ENCODE measurements at regions not wholly inside any gene's neighbourhood (a gene's known extent, or its start where the extent isn't known, plus 50 kb on each side); places are given as distances from the start of the nearest gene placed in this dataset.
"Not testable (repeated sequence)": the region's sequence is repeated elsewhere in the genome, so short reads cannot be mapped to it uniquely, and the experiment has no call there.

- DNase-seq = peak; percentile 74 to 89
These were observed 77.7 kb upstream of the SELENOP start for GRCh38 chr5:42889311-42889933.

- DNase-seq = no peak
These were observed 77.1 kb upstream of the SELENOP start for GRCh38 chr5:42888771-42889170.

DNA sequence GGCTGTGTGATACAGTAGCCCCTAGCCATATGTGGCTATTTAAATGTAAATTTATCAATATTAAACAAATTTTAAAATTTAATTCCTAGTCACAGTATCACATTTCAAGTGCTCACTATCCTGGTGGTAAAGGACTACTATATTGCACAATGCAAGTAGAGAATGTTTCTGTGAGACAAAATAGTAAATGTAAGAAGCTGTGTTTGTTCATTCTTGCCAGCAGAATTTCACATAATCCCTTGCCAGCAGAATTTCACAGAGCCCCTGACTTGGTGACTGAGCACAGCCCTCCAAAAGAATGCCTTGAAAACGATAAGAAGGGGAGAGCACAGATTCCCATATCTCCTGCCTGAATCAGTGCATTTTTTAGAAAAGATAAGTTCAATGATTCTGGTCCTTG, 75.9 kb upstream of the SELENOP start:
- DNase-seq = no peak

DNA sequence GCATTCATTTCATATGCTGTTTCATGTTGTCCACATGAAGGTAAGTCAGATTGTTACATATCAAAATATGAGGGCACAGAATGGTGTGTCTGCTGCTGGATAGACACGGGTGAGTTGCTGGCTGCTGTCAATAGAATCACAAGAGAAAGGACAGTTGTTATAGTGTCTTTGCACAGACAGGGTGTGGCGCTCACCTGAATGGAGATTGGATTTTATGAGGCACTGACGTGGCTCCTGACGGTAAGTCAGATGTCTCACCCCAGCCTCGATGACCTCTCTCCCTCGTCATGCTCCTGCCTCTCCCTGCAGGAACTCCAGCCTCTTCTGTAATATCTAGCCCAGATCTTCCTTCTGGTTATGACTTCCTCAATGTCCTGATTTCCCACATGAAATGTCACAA, 75.4 kb upstream of the SELENOP start:
- peak; percentile 32 to 54 for DNase-seq

GRCh38 chr5:42886635-42887034, 74.9 kb upstream of the SELENOP start:
- no peak for DNase-seq

- no peak for DNase-seq
These were observed 72.6 kb upstream of the SELENOP start for GRCh38 chr5:42884326-42884725.

- DNase-seq = no peak
These were observed 69.9 kb upstream of the SELENOP start for GRCh38 chr5:42881416-42882117.

GRCh38 chr5:42880496-42881150, 68.9 kb upstream of the SELENOP start:
- DNase-seq = no peak

GRCh38 chr5:42879291-42879690, 67.6 kb upstream of the SELENOP start:
- peak in 1 of 2 experiments; percentile 4 for DNase-seq

DNA sequence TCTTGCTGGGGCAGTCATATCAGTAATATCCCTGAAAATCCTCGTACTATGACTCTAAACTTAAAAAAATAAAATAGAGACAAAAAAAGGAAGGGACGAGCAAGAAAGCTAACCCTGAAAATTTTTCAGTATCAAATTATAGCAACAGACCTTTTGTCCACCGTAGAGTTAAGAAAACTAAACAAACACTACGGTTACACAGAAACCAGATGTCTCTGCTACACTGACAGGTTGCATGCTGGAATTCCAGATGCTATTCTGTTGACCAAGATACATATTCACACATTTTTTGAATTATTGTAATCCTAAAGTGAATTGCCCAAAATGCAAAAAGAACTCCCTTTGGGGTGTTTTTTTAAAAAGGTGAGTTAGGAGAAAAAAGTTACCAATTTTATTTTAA, 66.9 kb upstream of the SELENOP start:
- DNase-seq = no peak

DNA sequence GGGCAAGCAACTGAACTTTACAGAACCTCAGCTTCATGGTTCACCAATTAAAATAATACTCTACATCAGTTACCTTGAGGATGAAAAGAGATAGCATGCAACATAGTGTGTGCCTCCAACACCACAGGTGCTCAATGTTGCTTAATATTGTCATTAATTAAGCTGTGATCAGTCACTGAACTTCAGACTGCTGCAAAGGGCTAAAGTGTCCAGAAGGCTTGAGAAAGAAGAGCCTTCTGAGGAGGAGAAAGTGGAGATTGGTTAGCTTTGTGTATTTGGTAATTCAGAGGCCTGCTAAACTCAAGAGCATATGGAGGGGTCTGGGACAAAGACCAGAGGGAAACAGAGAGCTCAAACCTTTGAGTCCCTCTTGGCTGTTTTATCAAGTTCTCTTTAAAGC, 66.3 kb upstream of the SELENOP start:
- no peak for DNase-seq

DNA sequence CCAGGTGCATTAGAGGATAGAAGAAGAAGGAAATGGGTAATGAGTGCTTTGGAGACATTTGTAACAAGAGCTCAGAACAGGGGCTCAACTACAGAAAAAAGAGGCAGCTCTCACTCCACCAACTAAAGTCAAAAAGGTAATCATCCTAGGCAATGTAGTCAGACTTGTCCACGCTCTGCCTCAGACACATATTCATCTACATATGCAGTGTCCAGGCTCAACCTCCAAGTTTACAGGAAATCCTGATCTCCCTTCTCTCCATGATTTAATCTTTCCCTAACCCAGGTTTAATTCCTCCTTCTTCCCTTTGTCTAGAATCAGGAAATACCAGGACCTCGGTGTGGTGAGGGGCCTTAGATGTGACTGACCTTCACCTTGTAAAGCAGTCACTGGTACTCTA, 65.7 kb upstream of the SELENOP start:
- no peak for DNase-seq

DNA sequence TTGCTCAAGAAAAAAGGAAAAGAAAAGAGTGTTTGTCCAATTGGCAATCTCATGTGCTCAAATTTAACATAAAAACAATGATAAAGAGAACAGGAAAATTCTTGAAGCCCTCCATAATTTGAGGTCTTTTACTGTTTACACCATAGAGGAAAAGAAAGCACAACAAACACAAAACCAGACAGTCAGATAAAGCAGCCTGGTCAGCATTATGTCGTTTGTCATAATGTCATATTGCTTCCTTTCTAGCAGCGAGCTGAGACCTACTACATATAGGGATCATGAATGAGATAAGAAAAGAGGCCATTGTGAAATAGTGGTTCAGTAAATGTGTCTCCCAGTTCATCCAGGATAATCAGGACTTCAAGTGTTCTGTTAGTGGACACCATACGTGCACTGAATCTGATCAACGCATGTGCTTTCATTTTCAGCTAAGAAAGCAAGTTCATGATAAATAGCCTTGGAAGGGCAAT, 64.7 kb upstream of the SELENOP start:
- DNase-seq = no peak

DNA sequence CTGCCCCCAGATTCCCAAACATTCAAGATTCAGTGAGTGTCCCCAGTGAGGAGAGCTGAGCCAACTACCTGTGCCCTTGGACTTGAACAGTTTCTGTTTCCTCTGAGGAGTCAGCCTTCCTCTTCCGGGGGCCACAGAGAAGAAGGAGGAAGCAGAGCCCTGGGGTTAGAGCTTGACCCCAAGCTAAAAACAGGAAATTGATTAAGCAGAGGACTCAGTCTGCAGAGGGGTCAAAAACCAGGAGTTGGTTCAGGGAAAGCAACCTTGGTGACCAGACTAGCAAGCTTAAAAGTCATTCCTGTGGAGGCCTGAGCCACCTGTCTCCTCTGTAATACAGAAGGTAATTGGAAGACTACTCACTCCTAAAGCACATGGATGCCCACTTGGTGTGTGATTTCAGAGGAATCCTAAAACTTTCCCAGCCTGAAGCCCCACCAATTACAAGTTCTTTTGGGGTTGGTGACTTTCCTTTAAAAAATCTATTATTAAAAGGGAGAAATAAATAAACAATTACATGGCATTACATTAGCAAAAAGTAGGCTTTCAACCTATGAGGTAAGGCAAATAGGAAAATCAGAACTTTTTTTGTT, 64.2 kb upstream of the SELENOP start:
- DNase-seq = no peak

DNA sequence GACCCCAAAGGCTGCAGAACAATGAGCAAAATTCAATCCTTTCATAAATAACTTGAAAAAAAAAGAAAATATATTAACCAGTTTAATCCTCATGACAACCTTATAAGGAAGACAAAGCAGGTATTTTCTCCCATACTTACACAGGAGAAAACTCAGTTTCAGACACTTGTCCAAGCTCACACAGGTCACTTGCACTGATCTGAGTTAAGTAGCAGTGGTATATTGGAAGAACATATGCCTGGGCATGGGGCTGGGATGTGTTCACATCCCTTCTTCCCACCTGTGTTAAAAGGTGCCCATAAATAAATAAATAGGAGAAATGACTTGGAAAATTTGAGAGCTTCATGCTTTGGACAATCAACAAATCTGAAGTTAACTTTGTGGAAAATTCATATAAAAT, 63.5 kb upstream of the SELENOP start:
- DNase-seq = no peak

DNA sequence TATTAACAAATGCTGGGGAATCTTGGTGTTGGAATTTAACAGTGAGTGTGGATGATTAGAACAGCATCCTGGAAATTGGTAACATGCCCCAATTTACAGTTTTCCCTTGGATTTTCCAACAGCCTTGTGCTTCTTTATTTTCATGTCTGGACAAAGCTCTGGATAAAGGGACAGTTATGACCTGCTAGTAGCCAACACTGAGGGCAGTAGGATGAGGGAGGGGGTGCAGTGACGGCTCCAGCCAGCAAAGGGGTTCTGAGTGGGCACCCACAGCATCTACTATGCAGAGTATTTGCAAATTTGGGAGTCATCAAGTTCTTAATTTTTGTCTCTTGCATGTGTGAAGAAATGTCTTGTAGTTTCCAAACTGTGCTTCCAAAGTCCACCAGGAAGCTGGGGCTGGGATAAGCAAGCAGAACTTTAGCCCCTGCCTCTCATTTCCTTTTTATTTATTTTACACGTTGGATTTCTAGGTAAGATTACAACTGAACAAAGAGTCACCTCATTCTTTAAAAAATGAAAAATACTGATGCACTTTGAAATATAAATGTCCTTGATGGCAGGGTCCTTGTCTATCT, 63.0 kb upstream of the SELENOP start:
- DNase-seq = no peak

DNA sequence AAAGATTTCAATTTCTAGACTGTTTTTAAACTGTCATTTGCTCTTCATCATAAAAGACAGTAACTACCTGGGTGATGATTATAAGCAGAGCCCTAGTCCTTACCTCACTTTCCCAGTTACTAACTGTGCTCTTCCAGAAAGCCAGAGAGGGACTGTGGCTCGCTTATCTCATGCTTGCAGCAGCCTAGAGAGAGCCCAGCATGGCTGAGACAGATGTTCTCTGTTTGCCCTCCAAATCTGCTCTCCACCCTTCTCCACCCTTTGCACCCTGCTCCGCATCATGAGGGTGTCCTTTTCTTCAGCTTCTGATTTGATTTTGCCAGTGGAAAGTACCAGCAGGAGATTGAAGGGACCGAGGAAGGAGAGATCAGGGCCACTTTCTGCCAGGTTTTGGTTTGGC, 61.2 kb upstream of the SELENOP start:
- DNase-seq = no peak

GRCh38 chr5:42870882-42871418, 59.3 kb upstream of the SELENOP start:
- no peak for DNase-seq

- not testable (repeated sequence) for DNase-seq
These were observed 56.7 kb upstream of the SELENOP start for GRCh38 chr5:42868417-42868816.

- DNase-seq = not testable (repeated sequence)
These were observed 53.1 kb upstream of the SELENOP start for GRCh38 chr5:42864749-42865148.
